Activated CD8-positive, alpha-beta memory T cell treated with anti-CD3 and anti-CD28 coated beads for 48 hours (primary cell): ENCODE measurements at regions not wholly inside any gene's neighbourhood (a gene's known extent, or its start where the extent isn't known, plus 50 kb on each side); places are given as distances from the start of the nearest gene placed in this dataset.

Experiments used
- DNase-seq, 3 experiments: peaks; one replicate each; pipeline ENCODE4 v3.0.0-alpha.2; 2020; ENCODE audit warnings: low read depth in 2 of 3, low spot score in 2 of 3

- DNase-seq: no peak
Observed at GRCh38 chr12:116482179-116482578, 77.0 kb upstream of the MAP1LC3B2 start.

- no peak for DNase-seq
Observed at GRCh38 chr12:116482859-116483258, 76.3 kb upstream of the MAP1LC3B2 start.

- DNase-seq: no peak
Observed at GRCh38 chr12:116483959-116484750, 75.0 kb upstream of the MAP1LC3B2 start.

GRCh38 chr12:116484807-116485206, 74.4 kb upstream of the MAP1LC3B2 start:
- DNase-seq: no peak

- no peak for DNase-seq
Observed at GRCh38 chr12:116489116-116489515, 70.1 kb upstream of the MAP1LC3B2 start.

- no peak for DNase-seq
Observed at GRCh38 chr12:116490471-116490870, 68.7 kb upstream of the MAP1LC3B2 start.

GRCh38 chr12:116492703-116493324, 66.4 kb upstream of the MAP1LC3B2 start:
- no peak for DNase-seq

GRCh38 chr12:116495260-116495659, 63.9 kb upstream of the MAP1LC3B2 start:
- no peak for DNase-seq

GRCh38 chr12:116497051-116497591, 62.1 kb upstream of the MAP1LC3B2 start:
- DNase-seq: no peak

- DNase-seq: no peak
Observed at GRCh38 chr12:116498471-116498870, 60.7 kb upstream of the MAP1LC3B2 start.

GRCh38 chr12:116502141-116502725, 56.9 kb upstream of the MAP1LC3B2 start:
- no peak for DNase-seq

GRCh38 chr12:116502989-116503496, 56.1 kb upstream of the MAP1LC3B2 start:
- no peak for DNase-seq

GRCh38 chr12:116504438-116504837, 54.7 kb upstream of the MAP1LC3B2 start:
- no peak for DNase-seq

- DNase-seq: no peak
Observed at GRCh38 chr12:116506697-116507064, 52.5 kb upstream of the MAP1LC3B2 start.

GRCh38 chr12:116508145-116509121, 50.7 kb upstream of the MAP1LC3B2 start:
- DNase-seq: no peak
